H1 (cell line): ENCODE measurements at regions not wholly inside any gene's neighbourhood (a gene's known extent, or its start where the extent isn't known, plus 50 kb on each side); places are given as distances from the start of the nearest gene placed in this dataset.

Experiments
- CTCF ChIA-PET: fragments of 300-600 bp; sonication (Branson Sonifier 250); formaldehyde crosslinking; loops from one replicate; lab custom pipeline; 2021; ENCODE audit not compliant: partially characterized antibody; lab: Charles Lee
- POLR2A ChIA-PET: fragments of 300-600 bp; sonication (Branson Sonifier 250); formaldehyde crosslinking; loops from one replicate; lab custom pipeline; 2021; ENCODE audit warnings: inconsistent platforms; ENCODE audit not compliant: partially characterized antibody; lab: Charles Lee
- DNase-seq, 2 experiments: peaks; one replicate each; pipeline versions ENCODE4 v3.0.0 to v3.0.0-alpha.2; 2010 to 2022; ENCODE audit warnings: low spot score in 2 of 2, low read depth in 1 of 2, mixed read lengths in 1 of 2
- FAIRE-seq: peaks from 2 replicates; lab custom pipeline; 2011; peaks lifted over from hg19 to GRCh38; lab: Jason Lieb, UNC
- H2AFZ ChIP-seq: 2 replicates; pipeline ENCODE4 v1.8.1; 2012; ENCODE audit warnings: low read length, inconsistent platforms
- H2AK5ac ChIP-seq: 2 replicates; pipeline ENCODE4 v1.6.1; 2013; ENCODE audit warnings: low read depth, low read length
- H2BK120ac ChIP-seq: replicated peaks from 2 replicates; pipeline ENCODE3; 2013; ENCODE audit warnings: low read depth, low read length, inconsistent platforms
- H2BK12ac ChIP-seq: 2 replicates; pipeline ENCODE4 v1.6.1; 2013; ENCODE audit warnings: low read depth, low read length
- H2BK15ac ChIP-seq: 2 replicates; pipeline ENCODE4 v1.6.1; 2013; ENCODE audit warnings: low read length
- H2BK20ac ChIP-seq: 2 replicates; pipeline ENCODE4 v1.6.1; 2013; ENCODE audit warnings: low read length
- H2BK5ac ChIP-seq: 2 replicates; pipeline ENCODE4 v1.6.1; 2013; ENCODE audit warnings: low read depth, low read length
- H3K14ac ChIP-seq: 2 replicates; pipeline ENCODE4 v1.6.1; 2013; ENCODE audit warnings: inconsistent platforms; ENCODE audit not compliant: insufficient read length
- H3K18ac ChIP-seq: 2 replicates; pipeline ENCODE4 v1.6.1; 2013; ENCODE audit warnings: low read length; ENCODE audit errors: extremely low read depth
- H3K23ac ChIP-seq: 2 replicates; pipeline ENCODE4 v1.6.1; 2013; ENCODE audit warnings: inconsistent platforms; ENCODE audit not compliant: insufficient read length
- H3K23me2 ChIP-seq: 2 replicates; pipeline ENCODE4 v1.6.1; 2013; ENCODE audit warnings: low read depth, low read length
- H3K27ac ChIP-seq: 2 replicates; pipeline ENCODE4 v1.6.1; 2011; ENCODE audit warnings: low read depth, low read length, inconsistent platforms
- H3K27me3 ChIP-seq, 4 experiments: replicated peaks in 1 of 4; 1 replicate in 1 of 4; 2 replicates in 3 of 4; pipeline versions ENCODE4 v1.6.1 to v1.8.1; 2011 to 2013; ENCODE audit warnings: low read length in 3 of 4, mild to moderate bottlenecking in 3 of 4, inconsistent platforms in 2 of 4, mixed read lengths in 2 of 4, moderate library complexity in 1 of 4; ENCODE audit not compliant: control insufficient read depth in 3 of 4, insufficient read depth in 3 of 4; ENCODE audit errors: extremely low read depth in 1 of 4
- H3K36me3 ChIP-seq, 4 experiments: 2 replicates each; pipeline versions ENCODE4 v1.6.1 to v1.8.1; 2011 to 2013; ENCODE audit warnings: mild to moderate bottlenecking in 4 of 4, low read length in 3 of 4, moderate library complexity in 2 of 4, control low read depth in 1 of 4, inconsistent platforms in 1 of 4; ENCODE audit not compliant: insufficient read depth in 4 of 4, control insufficient read depth in 2 of 4
- H3K4ac ChIP-seq: replicated peaks from 2 replicates; pipeline ENCODE3; 2013; ENCODE audit warnings: low read length, low read depth, mixed read lengths, inconsistent platforms; ENCODE audit not compliant: insufficient read length
- H3K4me1 ChIP-seq, 4 experiments: replicated peaks in 1 of 4; 1 replicate in 1 of 4; 2 replicates in 3 of 4; pipeline versions ENCODE4 v1.6.1 to v1.8.1; 2011 to 2013; ENCODE audit warnings: low read length in 3 of 4, inconsistent platforms in 2 of 4, mixed read lengths in 1 of 4; ENCODE audit not compliant: insufficient read depth in 4 of 4, control insufficient read depth in 3 of 4
- H3K4me2 ChIP-seq, 2 experiments: 2 replicates each; pipeline versions ENCODE4 v1.6.1 to v1.8.1; 2011 to 2013; ENCODE audit warnings: low read depth in 2 of 2, low read length in 2 of 2, control low read depth in 1 of 2, inconsistent platforms in 1 of 2, mild to moderate bottlenecking in 1 of 2; ENCODE audit not compliant: insufficient read depth in 1 of 2
- H3K4me3 ChIP-seq, 4 experiments: fragments of 200-600, 300-600 bp in 1 of 4; sonication (generic), shearing (Covaris generic), sonication (Bioruptor Twin) in 1 of 4; 2 replicates each; pipeline versions ENCODE4 v1.5.1 to v1.8.1; 2011 to 2016; ENCODE audit warnings: low read length in 4 of 4, low read depth in 3 of 4, control low read depth in 2 of 4, inconsistent platforms in 2 of 4, mild to moderate bottlenecking in 2 of 4, mixed read lengths in 1 of 4, moderate library complexity in 1 of 4; ENCODE audit not compliant: insufficient read depth in 2 of 4; ENCODE audit errors: extremely low read depth in 1 of 4
- H3K56ac ChIP-seq: replicated peaks from 2 replicates; pipeline ENCODE3; 2013; ENCODE audit warnings: low read depth, mild to moderate bottlenecking, mixed read lengths, low read length, inconsistent platforms; ENCODE audit not compliant: insufficient read length
- H3K79me1 ChIP-seq: 2 replicates; pipeline ENCODE4 v1.6.1; 2013; ENCODE audit warnings: low read depth, low read length, control low read depth
- H3K79me2 ChIP-seq, 2 experiments: 2 replicates each; pipeline versions ENCODE4 v1.6.1 to v1.8.1; 2012 to 2013; ENCODE audit warnings: low read length in 2 of 2, mild to moderate bottlenecking in 2 of 2, inconsistent platforms in 1 of 2; ENCODE audit not compliant: insufficient read depth in 2 of 2, control insufficient read depth in 1 of 2
- H3K9ac ChIP-seq, 4 experiments: replicated peaks in 1 of 4; 1 replicate in 1 of 4; 2 replicates in 3 of 4; pipeline versions ENCODE4 v1.6.1 to v1.8.1; 2011 to 2013; ENCODE audit warnings: low read depth in 3 of 4, low read length in 3 of 4, control low read depth in 2 of 4, mild to moderate bottlenecking in 2 of 4, moderate library complexity in 2 of 4, inconsistent platforms in 1 of 4; ENCODE audit errors: extremely low read depth in 1 of 4
- H3K9me3 ChIP-seq, 2 experiments: 2 replicates each; pipeline versions ENCODE4 v1.6.1 to v1.8.1; 2012 to 2013; ENCODE audit warnings: mild to moderate bottlenecking in 2 of 2, moderate library complexity in 2 of 2, control low read depth in 1 of 2, inconsistent platforms in 1 of 2, low read depth in 1 of 2, low read length in 1 of 2, mixed read lengths in 1 of 2; ENCODE audit not compliant: insufficient read depth in 2 of 2
- H4K20me1 ChIP-seq, 2 experiments: replicated peaks in 1 of 2; 2 replicates each; pipeline versions ENCODE3 to v1.8.1; 2011 to 2013; ENCODE audit warnings: inconsistent platforms in 2 of 2, low read length in 2 of 2, mild to moderate bottlenecking in 1 of 2; ENCODE audit not compliant: insufficient read depth in 2 of 2, control insufficient read depth in 1 of 2
- H4K5ac ChIP-seq: 2 replicates; pipeline ENCODE4 v1.6.1; 2013; ENCODE audit warnings: low read length, low read depth, mixed read lengths, inconsistent platforms; ENCODE audit not compliant: insufficient read length
- H4K8ac ChIP-seq: 2 replicates; pipeline ENCODE4 v1.8.0; 2013; ENCODE audit warnings: mild to moderate bottlenecking, moderate library complexity, low read length, inconsistent platforms; ENCODE audit not compliant: insufficient read depth; ENCODE audit errors: extremely low read depth
- H4K91ac ChIP-seq: replicated peaks from 2 replicates; pipeline ENCODE3; 2013; ENCODE audit warnings: low read length, mixed read lengths, inconsistent platforms; ENCODE audit not compliant: insufficient read length
- POU5F1 ChIP-seq: IDR thresholded peaks from 2 replicates; pipeline ENCODE4 v1.6.1; 2011; ENCODE audit warnings: low read depth, mild to moderate bottlenecking, low read length, moderate library complexity
- SP2 ChIP-seq: IDR thresholded peaks from 2 replicates; pipeline ENCODE4 v1.6.1; 2012; ENCODE audit warnings: mild to moderate bottlenecking, low read length, inconsistent platforms
- TAF1 ChIP-seq: IDR thresholded peaks from 2 replicates; pipeline ENCODE4 v1.6.1; 2011; ENCODE audit warnings: mild to moderate bottlenecking, low read depth, low read length
- TEAD4 ChIP-seq: IDR thresholded peaks from 2 replicates; pipeline ENCODE4 v1.6.1; 2012; ENCODE audit warnings: low read depth, low read length, inconsistent platforms, mixed read lengths
- WGBS, 2 experiments: shearing (Covaris generic) in 1 of 2; methylation state at CpG; one replicate each; pipeline versions ENCODE4 v1.1.6 to v1.1.7; 2013 to 2015; ENCODE audit warnings: low lambda C conversion rate in 2 of 2, mixed read lengths in 2 of 2, inconsistent platforms in 1 of 2, low coverage in 1 of 2, missing lambda C conversion rate in 1 of 2; ENCODE audit not compliant: insufficient replicate concordance in 2 of 2, insufficient coverage in 1 of 2, insufficient read length in 1 of 2; ENCODE audit errors: extremely low coverage in 1 of 2, missing lambda C conversion rate in 1 of 2; 5-methylcytosine and 5-hydroxymethylcytosine counted together
- TF ChIP-seq, protein P1 (sequence below): IDR thresholded peaks from 2 replicates; pipeline ENCODE4 v1.6.1; 2011; ENCODE audit warnings: low read length, improper control_type of control experiment

DNA sequence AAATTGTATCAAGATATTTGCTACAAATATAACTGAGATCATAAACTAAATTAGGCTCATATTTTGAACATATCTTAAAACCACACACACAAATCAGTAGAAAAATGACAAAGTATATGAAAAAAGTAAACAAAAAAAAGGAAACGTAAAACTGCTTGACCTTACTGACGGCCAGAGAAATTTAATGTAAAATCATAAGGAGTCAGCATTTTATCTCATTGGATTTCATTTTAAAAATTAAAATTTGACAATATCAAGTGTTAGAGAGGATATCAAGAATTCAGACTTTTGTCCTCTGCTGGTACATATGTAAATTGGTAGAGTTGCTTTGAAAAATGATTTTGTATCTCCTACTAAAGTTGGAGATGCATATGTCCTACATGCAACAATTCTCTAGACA is 209.2 kb upstream of the ZC3H15 start:
- no peak overlapping the region for H2AFZ ChIP-seq
- no peak for TF ChIP-seq TAF1
- TF ChIP-seq, protein P1, sequence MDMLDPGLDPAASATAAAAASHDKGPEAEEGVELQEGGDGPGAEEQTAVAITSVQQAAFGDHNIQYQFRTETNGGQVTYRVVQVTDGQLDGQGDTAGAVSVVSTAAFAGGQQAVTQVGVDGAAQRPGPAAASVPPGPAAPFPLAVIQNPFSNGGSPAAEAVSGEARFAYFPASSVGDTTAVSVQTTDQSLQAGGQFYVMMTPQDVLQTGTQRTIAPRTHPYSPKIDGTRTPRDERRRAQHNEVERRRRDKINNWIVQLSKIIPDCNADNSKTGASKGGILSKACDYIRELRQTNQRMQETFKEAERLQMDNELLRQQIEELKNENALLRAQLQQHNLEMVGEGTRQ: no peak
- no peak for TF ChIP-seq SP2
- TF ChIP-seq TEAD4: no peak
- TF ChIP-seq POU5F1: no peak
- DNase-seq: no peak
- no peak overlapping the region for H3K56ac ChIP-seq
- H3K36me3 ChIP-seq: no peaks in the 10 kb centered on the region; a peak in 2 of 8 replicates
- H4K8ac ChIP-seq: no peak overlapping the region
- H3K27me3 ChIP-seq: no peaks in the 10 kb centered on the region
- no peaks in the 10 kb centered on the region for H3K23me2 ChIP-seq
- POLR2A ChIA-PET: no interaction called here
- CTCF ChIA-PET: no interaction called here
- no peak for FAIRE-seq
- H2AK5ac ChIP-seq: no peak overlapping the region
- no peak overlapping the region for H3K4me3 ChIP-seq
- no peak overlapping the region for H3K23ac ChIP-seq
- H4K20me1 ChIP-seq: no peaks in the 10 kb centered on the region
- H2BK12ac ChIP-seq: no peak overlapping the region
- no peak overlapping the region for H2BK15ac ChIP-seq
- no peak overlapping the region for H4K91ac ChIP-seq
- H3K79me1 ChIP-seq: no peaks in the 10 kb centered on the region
- no peak overlapping the region for H3K4me2 ChIP-seq
- no peak overlapping the region for H2BK120ac ChIP-seq
- no peak overlapping the region for H3K14ac ChIP-seq
- H2BK5ac ChIP-seq: no peak overlapping the region
- no peaks in the 10 kb centered on the region for H3K79me2 ChIP-seq
- peaks cover 0 to 6% (median 1%) of the 10 kb centered on the region in 4 experiments; a peak in 1 of 7 replicates for H3K4me1 ChIP-seq
- H3K18ac ChIP-seq: no peak overlapping the region
- no peak overlapping the region for H4K5ac ChIP-seq
- H3K9ac ChIP-seq: no peak overlapping the region
- no peak overlapping the region for H2BK20ac ChIP-seq
- H3K27ac ChIP-seq: no peak overlapping the region
- WGBS, 2 experiments: 85% methylated on average over 2 of the region's 2 CpGs; no CpG with 5 or more reads in 1 of the 2 experiments
- H3K4ac ChIP-seq: no peak overlapping the region
- peaks cover 0 to 5% of the 10 kb centered on the region in 2 experiments; a peak in 1 of 4 replicates for H3K9me3 ChIP-seq
